ENCODE measurements at regions not wholly inside any gene's neighbourhood (a gene's known extent, or its start where the extent isn't known, plus 50 kb on each side); places are given as distances from the start of the nearest gene placed in this dataset.

GRCh38 chr9:75639971-75640610 is 250.4 kb upstream of the PCSK5 start:
- TF ChIP-seq SIN3A (IDR thresholded peaks at IDR 0.05; ENCODE audit: borderline replicate concordance, insufficient read depth, low read depth, low read length) (no peak), CTCF (IDR thresholded peaks at IDR 0.05) (no peak), POLR2AphosphoS5 (IDR thresholded peaks at IDR 0.05; ENCODE audit: low read depth, low read length) (no peak)
